ENCODE measurements at regions not wholly inside any gene's neighbourhood (a gene's known extent, or its start where the extent isn't known, plus 50 kb on each side); places are given as distances from the start of the nearest gene placed in this dataset.

DNA sequence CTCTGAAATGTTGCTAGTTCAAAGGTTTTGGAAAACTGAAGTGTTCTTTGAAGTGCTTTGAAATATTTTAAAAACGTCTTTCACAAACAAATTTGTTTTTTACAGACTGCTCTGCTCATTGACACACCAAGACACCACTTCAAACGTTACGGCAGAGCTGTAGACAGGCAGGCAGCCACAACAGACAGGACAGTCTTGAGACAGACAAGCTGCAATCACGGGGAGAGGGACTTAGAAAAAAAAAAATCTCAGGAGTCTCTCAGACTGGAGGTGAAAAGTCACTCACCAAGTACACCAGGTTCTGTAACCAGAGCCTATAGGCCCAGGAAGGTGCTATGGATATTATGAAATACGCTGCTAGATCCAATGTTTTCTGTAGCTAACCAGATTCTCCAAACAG is 135.4 kb downstream of the ISL1 start:
- intact Hi-C loops (cut with micrococcal nuclease), result no loop called here
- no peaks in the 10 kb centered on the region for H3K4me1 ChIP-seq
- H3K4me3 ChIP-seq, result no peak overlapping the region
- no peaks in the 10 kb centered on the region for H3K27me3 ChIP-seq (ENCODE audit: low read depth)
- H3K27ac ChIP-seq (replicated peaks), result no peak overlapping the region
- H3K9me3 ChIP-seq (replicated peaks), result no peaks in the 10 kb centered on the region
- no peak for DNase-seq
- no peaks in the 10 kb centered on the region for H3K36me3 ChIP-seq
- TF ChIP-seq, protein P1, sequence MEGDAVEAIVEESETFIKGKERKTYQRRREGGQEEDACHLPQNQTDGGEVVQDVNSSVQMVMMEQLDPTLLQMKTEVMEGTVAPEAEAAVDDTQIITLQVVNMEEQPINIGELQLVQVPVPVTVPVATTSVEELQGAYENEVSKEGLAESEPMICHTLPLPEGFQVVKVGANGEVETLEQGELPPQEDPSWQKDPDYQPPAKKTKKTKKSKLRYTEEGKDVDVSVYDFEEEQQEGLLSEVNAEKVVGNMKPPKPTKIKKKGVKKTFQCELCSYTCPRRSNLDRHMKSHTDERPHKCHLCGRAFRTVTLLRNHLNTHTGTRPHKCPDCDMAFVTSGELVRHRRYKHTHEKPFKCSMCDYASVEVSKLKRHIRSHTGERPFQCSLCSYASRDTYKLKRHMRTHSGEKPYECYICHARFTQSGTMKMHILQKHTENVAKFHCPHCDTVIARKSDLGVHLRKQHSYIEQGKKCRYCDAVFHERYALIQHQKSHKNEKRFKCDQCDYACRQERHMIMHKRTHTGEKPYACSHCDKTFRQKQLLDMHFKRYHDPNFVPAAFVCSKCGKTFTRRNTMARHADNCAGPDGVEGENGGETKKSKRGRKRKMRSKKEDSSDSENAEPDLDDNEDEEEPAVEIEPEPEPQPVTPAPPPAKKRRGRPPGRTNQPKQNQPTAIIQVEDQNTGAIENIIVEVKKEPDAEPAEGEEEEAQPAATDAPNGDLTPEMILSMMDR (IDR thresholded peaks at IDR 0.05; ENCODE audit: borderline replicate concordance), result no peak

DNA sequence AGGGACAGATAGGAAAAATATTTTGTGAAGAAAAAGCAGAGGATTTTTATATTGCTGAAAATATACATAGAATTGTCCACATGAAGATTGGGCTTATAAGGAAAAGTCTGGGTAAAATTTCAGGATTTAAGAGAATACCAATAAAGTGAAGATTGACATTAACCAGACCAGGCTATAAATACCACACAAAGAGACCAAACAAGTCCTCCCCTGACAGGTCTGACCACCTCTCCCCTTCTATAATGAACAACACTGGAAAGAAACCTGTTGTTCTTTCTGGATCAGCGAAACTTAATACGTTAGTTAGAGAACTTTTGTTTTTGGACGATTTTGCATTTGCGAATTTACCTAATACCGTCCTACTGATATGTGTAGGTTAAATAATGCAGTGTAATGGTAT is 138.3 kb downstream of the ISL1 start:
- H3K9me3 ChIP-seq (replicated peaks), result no peaks in the 10 kb centered on the region
- TF ChIP-seq, protein P1 (IDR thresholded peaks at IDR 0.05; ENCODE audit: borderline replicate concordance), result no peak
- H3K4me1 ChIP-seq, result no peaks in the 10 kb centered on the region
- no peaks in the 10 kb centered on the region for H3K36me3 ChIP-seq
- intact Hi-C loops (cut with micrococcal nuclease), result no loop called here
- no peak for DNase-seq
- H3K4me3 ChIP-seq, result no peak overlapping the region
- no peaks in the 10 kb centered on the region for H3K27me3 ChIP-seq (ENCODE audit: low read depth)
- H3K27ac ChIP-seq (replicated peaks), result no peak overlapping the region

DNA sequence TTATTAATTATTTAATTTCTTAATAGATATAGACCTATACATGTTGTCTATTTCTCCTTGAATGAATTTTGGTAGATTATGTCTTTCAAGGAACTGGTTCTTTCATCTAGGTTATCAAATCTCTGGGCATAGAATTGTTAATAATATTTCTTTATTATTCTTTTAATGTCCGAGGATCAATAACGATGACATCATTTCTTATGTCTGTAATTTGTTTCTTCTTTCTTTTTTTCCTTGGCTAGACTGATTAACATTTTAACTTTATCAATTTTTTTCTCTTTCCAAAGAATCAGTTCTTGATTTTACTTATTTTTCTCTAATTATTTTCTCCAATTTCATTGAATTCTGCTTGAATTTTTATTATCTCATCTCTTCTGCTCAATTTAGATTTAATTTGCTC is 156.0 kb downstream of the ISL1 start:
- Histone ChIP-seq H3K9me3 (replicated peaks) (peaks cover 33% of the 10 kb centered on the region), H3K36me3 (no peaks in the 10 kb centered on the region), H3K4me3 (no peak overlapping the region), H3K27ac (replicated peaks) (no peak overlapping the region), H3K27me3 (ENCODE audit: low read depth) (no peaks in the 10 kb centered on the region), H3K4me1 (no peaks in the 10 kb centered on the region)
- TF ChIP-seq, protein P1 (IDR thresholded peaks at IDR 0.05; ENCODE audit: borderline replicate concordance), result no peak
- no peak for DNase-seq
- intact Hi-C loops (cut with micrococcal nuclease), result no loop called here

DNA sequence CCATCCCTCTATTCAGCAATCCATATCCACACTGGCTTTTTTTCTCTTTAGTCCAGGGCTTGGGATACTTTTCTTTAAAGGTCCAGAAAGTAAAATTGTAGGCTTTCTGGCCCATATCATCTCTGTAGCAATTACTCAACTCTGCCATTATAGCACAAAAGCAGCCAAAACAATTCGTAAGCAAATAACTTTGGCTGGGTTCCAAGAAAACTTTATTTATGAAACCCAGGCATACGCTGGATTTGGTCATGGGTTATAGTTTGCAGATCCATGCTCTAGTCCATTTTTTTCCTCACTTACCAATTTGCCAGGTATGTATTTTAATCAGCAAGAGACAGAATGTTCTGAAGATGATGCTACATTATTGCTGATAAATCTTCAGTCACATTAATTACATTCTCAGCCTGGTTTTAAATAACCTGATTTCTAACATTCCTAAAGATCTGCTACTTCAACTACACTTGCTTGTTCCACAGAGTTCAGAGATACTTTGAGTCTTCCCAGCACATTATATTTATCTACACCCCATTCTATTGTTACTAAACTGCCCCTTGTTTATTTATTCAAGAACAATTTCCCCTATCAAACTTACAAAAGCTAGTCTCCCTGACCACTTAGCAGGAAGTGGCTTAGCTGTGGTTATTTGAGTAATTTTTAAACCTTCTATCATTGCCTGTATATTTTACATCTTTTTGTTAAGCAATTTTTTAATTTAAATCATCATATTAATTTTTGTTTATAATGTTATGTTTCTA is 161.0 kb downstream of the ISL1 start:
- Histone ChIP-seq H3K4me1 (no peaks in the 10 kb centered on the region), H3K27ac (replicated peaks) (no peak overlapping the region), H3K4me3 (no peak overlapping the region), H3K36me3 (no peaks in the 10 kb centered on the region), H3K9me3 (replicated peaks) (peaks cover 3% of the 10 kb centered on the region), H3K27me3 (ENCODE audit: low read depth) (no peaks in the 10 kb centered on the region)
- DNase-seq, result no peak
- TF ChIP-seq, protein P1 (IDR thresholded peaks at IDR 0.05; ENCODE audit: borderline replicate concordance), result no peak
- intact Hi-C loops (cut with micrococcal nuclease), result no loop called here

DNA sequence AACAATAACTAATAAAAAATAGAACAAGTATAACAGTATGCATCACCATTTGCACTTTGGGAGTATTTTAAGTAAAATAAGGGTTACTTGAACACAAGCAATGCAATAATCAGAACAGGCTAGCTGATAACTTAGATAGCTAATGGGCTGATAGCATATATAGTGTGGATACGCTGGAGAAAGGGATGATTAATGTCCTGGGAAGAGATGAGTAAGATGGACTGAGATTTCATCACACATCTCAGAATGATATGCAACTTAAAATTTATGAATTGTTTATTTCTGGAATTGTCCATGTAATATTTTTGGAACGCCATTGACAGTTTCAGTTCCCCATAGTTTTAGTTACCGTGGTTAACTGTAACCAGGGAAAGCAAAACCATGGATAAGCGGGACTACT is 173.6 kb downstream of the ISL1 start:
- intact Hi-C loops (cut with micrococcal nuclease), result no loop called here
- TF ChIP-seq, protein P1 (IDR thresholded peaks at IDR 0.05; ENCODE audit: borderline replicate concordance), result no peak
- Histone ChIP-seq H3K9me3 (replicated peaks) (peaks cover 18% of the 10 kb centered on the region), H3K27ac (replicated peaks) (no peak overlapping the region), H3K36me3 (no peaks in the 10 kb centered on the region), H3K4me3 (no peak overlapping the region), H3K4me1 (no peaks in the 10 kb centered on the region), H3K27me3 (ENCODE audit: low read depth) (no peaks in the 10 kb centered on the region)
- no peak for DNase-seq
